ENCODE measurements at regions not wholly inside any gene's neighbourhood (a gene's known extent, or its start where the extent isn't known, plus 50 kb on each side); places are given as distances from the start of the nearest gene placed in this dataset.

DNA sequence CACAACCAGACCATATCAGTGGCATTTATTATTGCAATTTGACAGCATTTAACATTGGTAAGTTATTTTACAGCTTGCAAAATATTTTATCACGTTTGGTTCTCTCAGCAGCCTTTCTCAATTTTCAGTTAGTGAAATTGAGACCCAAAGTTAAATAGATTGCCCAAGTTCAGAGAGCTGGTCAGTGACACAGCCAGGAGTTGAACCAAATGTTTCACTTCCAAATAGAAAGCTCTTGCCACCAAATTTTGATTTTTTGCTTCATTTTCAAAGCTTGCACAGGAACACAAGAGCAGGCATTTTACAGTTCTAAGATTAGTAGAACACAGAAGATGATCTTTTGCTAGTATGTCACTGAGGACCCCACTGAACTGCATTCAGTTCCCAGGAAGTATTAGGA lies 271.5 kb upstream of the C9orf72 start:
- TF ChIP-seq, protein P1, sequence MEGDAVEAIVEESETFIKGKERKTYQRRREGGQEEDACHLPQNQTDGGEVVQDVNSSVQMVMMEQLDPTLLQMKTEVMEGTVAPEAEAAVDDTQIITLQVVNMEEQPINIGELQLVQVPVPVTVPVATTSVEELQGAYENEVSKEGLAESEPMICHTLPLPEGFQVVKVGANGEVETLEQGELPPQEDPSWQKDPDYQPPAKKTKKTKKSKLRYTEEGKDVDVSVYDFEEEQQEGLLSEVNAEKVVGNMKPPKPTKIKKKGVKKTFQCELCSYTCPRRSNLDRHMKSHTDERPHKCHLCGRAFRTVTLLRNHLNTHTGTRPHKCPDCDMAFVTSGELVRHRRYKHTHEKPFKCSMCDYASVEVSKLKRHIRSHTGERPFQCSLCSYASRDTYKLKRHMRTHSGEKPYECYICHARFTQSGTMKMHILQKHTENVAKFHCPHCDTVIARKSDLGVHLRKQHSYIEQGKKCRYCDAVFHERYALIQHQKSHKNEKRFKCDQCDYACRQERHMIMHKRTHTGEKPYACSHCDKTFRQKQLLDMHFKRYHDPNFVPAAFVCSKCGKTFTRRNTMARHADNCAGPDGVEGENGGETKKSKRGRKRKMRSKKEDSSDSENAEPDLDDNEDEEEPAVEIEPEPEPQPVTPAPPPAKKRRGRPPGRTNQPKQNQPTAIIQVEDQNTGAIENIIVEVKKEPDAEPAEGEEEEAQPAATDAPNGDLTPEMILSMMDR (conservative IDR thresholded peaks at IDR 0.05) = no peak
- no peak for TF ChIP-seq EZH2 (IDR thresholded peaks at IDR 0.05; ENCODE audit: low read depth)

Measured in PC-9 (cell line).